Skeletal muscle cell (primary cell): ENCODE measurements at regions not wholly inside any gene's neighbourhood (a gene's known extent, or its start where the extent isn't known, plus 50 kb on each side); places are given as distances from the start of the nearest gene placed in this dataset.
A peak's percentile ranks its signal among the peaks of the same experiment; 100 is the strongest.

Experiments
- DNase-seq: peaks from one replicate; pipeline ENCODE4 v3.0.0-alpha.2; 2010; ENCODE audit warnings: low read depth
- H3K4me3 ChIP-seq: 2 replicates; pipeline ENCODE4 v1.5.1; 2011; ENCODE audit warnings: low read depth, mild to moderate bottlenecking, control low read depth, low read length, moderate library complexity

GRCh38 chr10:4649886-4650508, 176.0 kb upstream of the AKR1E2 start:
- H3K4me3 ChIP-seq, result no peak overlapping the region
- no peak for DNase-seq

GRCh38 chr10:4649471-4649870, 176.5 kb upstream of the AKR1E2 start:
- H3K4me3 ChIP-seq, result no peak overlapping the region
- DNase-seq, result no peak

GRCh38 chr10:4648999-4649398, 177.0 kb upstream of the AKR1E2 start:
- DNase-seq, result no peak
- H3K4me3 ChIP-seq, result no peak overlapping the region

GRCh38 chr10:4647109-4647785, 178.8 kb upstream of the AKR1E2 start:
- no peak for DNase-seq
- no peak overlapping the region for H3K4me3 ChIP-seq

GRCh38 chr10:4646547-4646946, 179.5 kb upstream of the AKR1E2 start:
- DNase-seq, result no peak
- no peak overlapping the region for H3K4me3 ChIP-seq

GRCh38 chr10:4645836-4646235, 180.2 kb upstream of the AKR1E2 start:
- DNase-seq, result no peak
- H3K4me3 ChIP-seq, result no peak overlapping the region

- H3K4me3 ChIP-seq, result no peak overlapping the region
- no peak for DNase-seq
Measured at GRCh38 chr10:4643471-4643870, 182.5 kb upstream of the AKR1E2 start.

GRCh38 chr10:4639960-4640359, 186.0 kb upstream of the AKR1E2 start:
- H3K4me3 ChIP-seq, result no peak overlapping the region
- DNase-seq, result peak; percentile 51

- DNase-seq, result no peak
- no peak overlapping the region for H3K4me3 ChIP-seq
Measured at GRCh38 chr10:4638099-4638498, 187.9 kb upstream of the AKR1E2 start.

GRCh38 chr10:4637657-4638056, 188.3 kb upstream of the AKR1E2 start:
- no peak for DNase-seq
- no peak overlapping the region for H3K4me3 ChIP-seq

GRCh38 chr10:4635883-4636282, 190.1 kb upstream of the AKR1E2 start:
- DNase-seq, result no peak

GRCh38 chr10:4635388-4635787, 190.6 kb upstream of the AKR1E2 start:
- no peak overlapping the region for H3K4me3 ChIP-seq
- no peak for DNase-seq

More at GRCh38 chr10:4635883-4636282, 190.1 kb upstream of the AKR1E2 start:
- no peak overlapping the region for H3K4me3 ChIP-seq

- DNase-seq, result no peak
- no peak overlapping the region for H3K4me3 ChIP-seq
Measured at GRCh38 chr10:4633776-4634175, 192.2 kb upstream of the AKR1E2 start.

GRCh38 chr10:4633186-4633585, 192.8 kb upstream of the AKR1E2 start:
- H3K4me3 ChIP-seq, result no peak overlapping the region
- DNase-seq, result no peak

GRCh38 chr10:4632757-4633156, 193.2 kb upstream of the AKR1E2 start:
- DNase-seq, result no peak
- H3K4me3 ChIP-seq, result no peak overlapping the region

GRCh38 chr10:4626919-4627318, 199.1 kb upstream of the AKR1E2 start:
- H3K4me3 ChIP-seq, result no peak overlapping the region
- DNase-seq, result no peak

GRCh38 chr10:4623757-4624420, 202.1 kb upstream of the AKR1E2 start:
- DNase-seq, result no peak
- no peak overlapping the region for H3K4me3 ChIP-seq

GRCh38 chr10:4623200-4623599, 202.8 kb upstream of the AKR1E2 start:
- H3K4me3 ChIP-seq, result no peak overlapping the region
- DNase-seq, result no peak

GRCh38 chr10:4622384-4622783, 203.6 kb upstream of the AKR1E2 start:
- DNase-seq, result no peak
- no peak overlapping the region for H3K4me3 ChIP-seq

- no peak for DNase-seq
- H3K4me3 ChIP-seq, result no peak overlapping the region
Measured at GRCh38 chr10:4617589-4617988, 208.4 kb upstream of the AKR1E2 start.

GRCh38 chr10:4615042-4615441, 211.0 kb upstream of the AKR1E2 start:
- no peak overlapping the region for H3K4me3 ChIP-seq
- no peak for DNase-seq
